ENCODE measurements at regions not wholly inside any gene's neighbourhood (a gene's known extent, or its start where the extent isn't known, plus 50 kb on each side); places are given as distances from the start of the nearest gene placed in this dataset.

DNA sequence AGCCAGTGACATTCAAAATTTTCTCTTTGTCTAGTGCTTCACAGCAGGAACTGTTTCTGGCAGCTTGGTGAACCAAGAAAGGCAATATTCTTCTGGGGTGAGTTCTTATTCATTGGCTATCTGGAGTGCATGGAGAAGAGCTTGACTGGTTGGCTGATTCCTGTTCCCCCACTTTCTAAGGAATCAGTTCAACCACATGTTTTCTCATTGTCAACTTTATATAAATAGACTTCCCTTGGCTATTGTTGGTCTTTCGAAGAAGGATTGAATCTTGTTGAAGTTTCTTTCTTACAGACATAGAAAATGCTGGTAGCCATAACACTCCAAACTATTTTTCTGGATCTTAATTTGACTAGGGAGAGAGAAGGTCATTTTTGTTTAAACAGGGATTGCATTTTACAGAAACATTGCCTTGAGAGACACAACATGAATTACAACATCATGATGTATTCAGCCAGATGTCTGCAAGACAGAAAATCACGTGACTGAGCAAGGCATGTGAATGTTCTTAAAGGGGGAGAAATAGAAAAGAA is 85.2 kb downstream of the EDNRB start:
- Histone ChIP-seq H4K20me1 (ENCODE audit: control insufficient read depth, insufficient read depth, insufficient read length) (no peaks in the 10 kb centered on the region), H2BK5ac (ENCODE audit: insufficient read length, low read length) (no peak overlapping the region), H2AFZ (ENCODE audit: low read length) (no peak overlapping the region), H2BK120ac (ENCODE audit: low read depth, low read length, poor library complexity, severe bottlenecking) (no peak overlapping the region), H3K27ac (ENCODE audit: insufficient read length, low read depth, low read length) (no peak overlapping the region), H2BK12ac (ENCODE audit: insufficient read length, low read depth, low read length) (no peak overlapping the region), H3K23me2 (ENCODE audit: insufficient read length, low read depth, low read length, poor library complexity, severe bottlenecking) (no peaks in the 10 kb centered on the region), H3K9ac (ENCODE audit: extremely low read depth, insufficient read length, low read length) (no peak overlapping the region), H3K9me3 (ENCODE audit: control insufficient read depth, low read depth, low read length) (no peaks in the 10 kb centered on the region), H3K4ac (ENCODE audit: low read depth, low read length) (no peak overlapping the region), H4K5ac (ENCODE audit: insufficient read length, low read depth, low read length) (no peak overlapping the region), H3T11ph (ENCODE audit: low read length) (no peak overlapping the region), H3K23ac (ENCODE audit: insufficient read length, low read depth, low read length) (no peak overlapping the region), H4K8ac (replicated peaks; ENCODE audit: insufficient read length, low read depth, low read length) (no peak overlapping the region), H3K56ac (ENCODE audit: insufficient read length, low read depth, low read length) (no peak overlapping the region), H3K79me1 (ENCODE audit: insufficient read depth, low read depth, low read length, poor library complexity, severe bottlenecking) (no peaks in the 10 kb centered on the region), H3K4me2 (ENCODE audit: insufficient read depth, insufficient read length, low read length) (no peak overlapping the region), H2BK20ac (ENCODE audit: low read depth, low read length, poor library complexity, severe bottlenecking) (no peak overlapping the region), H4K91ac (ENCODE audit: insufficient read length, low read depth, low read length) (no peak overlapping the region), H2AK5ac (ENCODE audit: insufficient read length, low read length) (no peak overlapping the region), H2BK15ac (ENCODE audit: low read depth, low read length) (no peak overlapping the region), H3K27me3 (ENCODE audit: insufficient read depth, low read length) (no peaks in the 10 kb centered on the region), H3K79me2 (ENCODE audit: insufficient read depth, low read length) (no peaks in the 10 kb centered on the region), H3K18ac (ENCODE audit: insufficient read length, low read depth, low read length) (no peak overlapping the region), H3K14ac (ENCODE audit: insufficient read depth, low read length) (no peak overlapping the region), H3K4me1 (ENCODE audit: insufficient read depth, low read length) (no peaks in the 10 kb centered on the region)
- Mint-ChIP-seq H3K27me3 (ENCODE audit: low read depth) (no peaks in the 10 kb centered on the region), H3K36me3 (ENCODE audit: insufficient read depth in 1 of 3, low read depth in 3 of 3) (peaks cover 6 to 9% (median 8%) of the 10 kb centered on the region in 3 experiments; a peak in 6 of 7 replicates), H3K27ac (no peak overlapping the region), H3K4me1 (peaks cover 6% of the 10 kb centered on the region in 2 experiments; a peak in 3 of 4 replicates), H3K9me3 (peaks cover 0 to 9% of the 10 kb centered on the region in 2 experiments; a peak in 3 of 5 replicates), H3K4me3 (no peak overlapping the region)
- no CpG with 5 or more reads among the region's 2 CpGs for WGBS (ENCODE audit: extremely low coverage, insufficient read length, low lambda C conversion rate)
- no peak for DNase-seq
- TF ChIP-seq, protein P1, sequence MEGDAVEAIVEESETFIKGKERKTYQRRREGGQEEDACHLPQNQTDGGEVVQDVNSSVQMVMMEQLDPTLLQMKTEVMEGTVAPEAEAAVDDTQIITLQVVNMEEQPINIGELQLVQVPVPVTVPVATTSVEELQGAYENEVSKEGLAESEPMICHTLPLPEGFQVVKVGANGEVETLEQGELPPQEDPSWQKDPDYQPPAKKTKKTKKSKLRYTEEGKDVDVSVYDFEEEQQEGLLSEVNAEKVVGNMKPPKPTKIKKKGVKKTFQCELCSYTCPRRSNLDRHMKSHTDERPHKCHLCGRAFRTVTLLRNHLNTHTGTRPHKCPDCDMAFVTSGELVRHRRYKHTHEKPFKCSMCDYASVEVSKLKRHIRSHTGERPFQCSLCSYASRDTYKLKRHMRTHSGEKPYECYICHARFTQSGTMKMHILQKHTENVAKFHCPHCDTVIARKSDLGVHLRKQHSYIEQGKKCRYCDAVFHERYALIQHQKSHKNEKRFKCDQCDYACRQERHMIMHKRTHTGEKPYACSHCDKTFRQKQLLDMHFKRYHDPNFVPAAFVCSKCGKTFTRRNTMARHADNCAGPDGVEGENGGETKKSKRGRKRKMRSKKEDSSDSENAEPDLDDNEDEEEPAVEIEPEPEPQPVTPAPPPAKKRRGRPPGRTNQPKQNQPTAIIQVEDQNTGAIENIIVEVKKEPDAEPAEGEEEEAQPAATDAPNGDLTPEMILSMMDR (conservative IDR thresholded peaks at IDR 0.05): no peak

Measured in H9 (cell line).